ENCODE measurements at regions not wholly inside any gene's neighbourhood (a gene's known extent, or its start where the extent isn't known, plus 50 kb on each side); places are given as distances from the start of the nearest gene placed in this dataset.
"Not testable (repeated sequence)": the region's sequence is repeated elsewhere in the genome, so short reads cannot be mapped to it uniquely, and the experiment has no call there.

GRCh38 chr17:22210212-22210611 lies 517.9 kb downstream of the KCNJ18 start:
- not testable (repeated sequence) for TF ChIP-seq POLR2AphosphoS5 (IDR thresholded peaks at IDR 0.05; ENCODE audit: low read depth); EZH2phosphoT487 (IDR thresholded peaks at IDR 0.05; ENCODE audit: unreplicated experiment); EZH2 (IDR thresholded peaks at IDR 0.05; ENCODE audit: low read depth, unreplicated experiment); REST (IDR thresholded peaks at IDR 0.05; ENCODE audit: unreplicated experiment)
